GM19372 (cell line): ENCODE measurements at regions not wholly inside any gene's neighbourhood (a gene's known extent, or its start where the extent isn't known, plus 50 kb on each side); places are given as distances from the start of the nearest gene placed in this dataset.

Experiments used
- ATAC-seq: cut with Tn5 transposase; IDR thresholded peaks from one replicate; pipeline ENCODE4 v1.9.1; 2021; ENCODE audit warnings: mild to moderate bottlenecking, low read depth, moderate library complexity; ENCODE audit not compliant: unreplicated experiment

GRCh38 chr6:23389386-23389785, 736.6 kb upstream of the NRSN1 start:
- no peak for ATAC-seq

DNA sequence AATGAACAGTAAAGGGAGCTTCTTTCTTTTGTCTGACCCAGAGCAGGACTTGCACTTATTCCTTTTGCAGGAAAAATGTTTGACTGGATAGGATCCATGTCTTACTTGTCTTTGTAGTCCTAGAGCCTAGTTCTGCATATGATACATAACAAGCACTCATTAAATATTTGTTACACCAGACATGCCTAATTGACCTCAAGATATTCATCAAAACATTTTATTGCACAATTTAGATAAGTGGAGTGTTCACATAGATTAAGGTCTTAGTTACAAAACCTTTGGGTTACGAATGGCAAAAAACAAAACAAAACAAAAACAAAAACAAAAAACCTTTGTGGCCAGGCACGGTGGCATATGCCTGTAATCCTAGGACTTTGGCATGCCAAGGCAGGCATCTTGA, 735.8 kb upstream of the NRSN1 start:
- no peak for ATAC-seq

GRCh38 chr6:23394681-23395080, 731.3 kb upstream of the NRSN1 start:
- ATAC-seq: no peak

- no peak for ATAC-seq
These were observed 730.6 kb upstream of the NRSN1 start for GRCh38 chr6:23395381-23395780.

GRCh38 chr6:23396949-23397348, 729.1 kb upstream of the NRSN1 start:
- ATAC-seq: no peak

DNA sequence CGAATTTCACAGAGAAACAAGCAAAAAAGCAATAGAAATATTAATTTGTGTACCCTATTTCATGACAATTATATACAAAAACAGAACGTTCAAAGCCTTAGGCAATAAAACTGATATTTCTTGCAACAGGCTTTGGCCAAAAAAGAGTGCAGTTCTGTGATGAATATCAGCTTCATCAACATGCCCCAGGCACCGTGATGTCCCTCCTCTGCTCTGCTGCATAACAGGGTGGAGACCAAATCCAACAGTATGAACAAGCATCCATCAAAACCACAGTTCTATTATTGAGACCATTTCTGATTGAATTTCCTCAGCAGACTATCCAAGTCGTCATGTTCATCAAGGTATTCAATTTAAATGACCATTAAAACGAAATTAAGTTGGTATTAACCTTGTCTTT, 722.6 kb upstream of the NRSN1 start:
- ATAC-seq: no peak

GRCh38 chr6:23409531-23409930, 716.5 kb upstream of the NRSN1 start:
- ATAC-seq: no peak

DNA sequence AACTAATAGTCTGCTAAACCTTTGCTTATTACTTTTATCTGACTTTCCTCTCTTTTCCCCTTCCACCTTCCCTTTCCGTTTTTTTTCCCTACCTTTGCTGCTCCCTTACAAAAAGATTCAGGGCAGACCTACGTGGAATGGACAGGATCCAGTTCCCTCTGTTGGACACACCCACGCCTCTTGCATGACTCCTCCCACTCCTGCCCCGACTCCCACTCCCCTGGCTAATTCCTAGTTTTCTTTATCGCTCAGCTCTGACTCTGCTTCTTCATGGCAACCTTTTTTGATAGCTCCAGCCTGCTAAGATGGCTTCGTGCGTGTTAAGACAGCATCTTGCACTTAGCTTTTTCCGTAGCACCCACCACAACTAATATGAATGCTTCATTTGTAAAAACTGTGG, 715.6 kb upstream of the NRSN1 start:
- no peak for ATAC-seq

- no peak for ATAC-seq
These were observed 713.2 kb upstream of the NRSN1 start for GRCh38 chr6:23412770-23413169.

DNA sequence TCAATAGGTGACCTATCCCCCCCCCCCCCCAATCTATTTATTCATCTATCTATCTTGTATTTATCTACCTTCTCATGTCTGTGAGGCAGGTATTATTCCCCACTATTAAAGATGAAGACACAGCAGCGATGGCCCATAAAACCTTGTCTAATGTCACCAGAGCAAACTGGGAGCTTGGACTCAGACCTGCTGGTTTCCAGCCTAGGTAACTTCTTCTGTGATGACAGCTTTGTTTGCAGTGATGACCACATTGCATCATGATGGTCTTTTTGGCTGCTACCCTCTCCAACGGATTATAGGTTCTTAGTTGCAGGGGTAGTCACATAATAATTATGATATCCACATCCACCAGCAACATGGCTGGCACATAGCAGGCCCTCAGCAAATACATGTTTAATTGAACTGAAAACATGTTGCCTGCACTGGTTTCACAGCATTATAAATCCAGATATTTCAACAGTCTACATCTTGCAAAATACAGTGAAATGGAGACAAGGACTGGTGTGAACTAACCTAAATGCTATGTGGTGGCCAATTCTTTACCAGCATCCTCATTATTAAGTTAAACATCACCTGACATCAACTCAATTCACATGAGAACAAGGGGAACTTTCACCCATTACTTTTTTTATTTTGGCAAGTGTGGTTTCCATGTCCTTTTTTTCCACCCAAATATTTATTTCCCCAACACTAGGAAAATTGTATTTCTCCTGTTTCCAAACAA, 712.5 kb upstream of the NRSN1 start:
- ATAC-seq: no peak

GRCh38 chr6:23414051-23414445, 712.0 kb upstream of the NRSN1 start:
- ATAC-seq: no peak

DNA sequence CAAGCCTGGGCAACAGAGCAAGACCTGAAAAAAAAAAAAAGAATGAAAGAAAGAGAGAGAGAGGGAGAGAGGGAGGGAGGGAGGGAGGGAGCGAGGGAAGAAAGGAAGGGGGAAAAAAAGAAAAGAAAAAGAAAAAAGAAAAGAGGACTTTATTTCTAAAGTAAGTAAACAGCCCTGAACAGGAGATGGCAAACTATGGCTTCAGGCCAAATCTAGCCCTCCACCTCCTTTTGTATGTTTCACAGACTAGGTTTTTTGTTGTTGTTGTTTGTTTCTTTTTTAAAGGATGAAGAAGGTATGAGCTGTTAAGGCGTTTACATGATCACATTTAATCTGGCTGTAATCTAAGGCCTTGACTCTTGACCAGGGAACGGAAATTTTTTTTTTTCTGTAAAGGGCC, 711.1 kb upstream of the NRSN1 start:
- no peak for ATAC-seq

DNA sequence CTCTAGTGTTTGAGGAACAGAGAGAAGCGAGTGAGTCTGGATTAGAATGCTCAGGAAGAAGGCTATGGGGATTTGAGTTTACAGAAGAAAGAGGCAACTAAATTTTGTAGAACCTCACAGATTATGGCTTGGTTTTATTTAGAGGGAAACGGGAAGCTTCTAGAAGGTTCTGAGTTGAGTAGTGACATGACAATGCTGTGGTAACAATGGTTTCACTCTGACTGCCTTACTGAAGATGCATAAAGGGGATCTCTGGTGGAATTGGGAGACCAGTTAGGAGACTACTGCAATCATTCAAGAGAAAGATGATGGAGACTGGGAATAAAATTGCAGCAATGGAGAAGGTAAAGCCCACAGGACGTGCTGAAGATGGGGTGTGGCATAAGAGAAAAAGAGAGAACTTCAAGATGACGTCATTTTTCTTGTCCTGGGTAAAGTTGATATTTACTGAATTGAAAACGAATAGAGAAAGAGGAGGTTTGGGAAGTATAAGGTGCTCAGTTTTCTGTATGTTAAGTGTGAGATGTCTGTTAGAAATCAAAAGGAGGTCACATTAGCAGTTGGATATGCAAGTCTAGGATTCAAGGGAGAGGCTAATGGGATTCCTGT, 710.1 kb upstream of the NRSN1 start:
- ATAC-seq: no peak

- no peak for ATAC-seq
These were observed 708.9 kb upstream of the NRSN1 start for GRCh38 chr6:23417133-23417532.

GRCh38 chr6:23418095-23418494, 707.9 kb upstream of the NRSN1 start:
- no peak for ATAC-seq

DNA sequence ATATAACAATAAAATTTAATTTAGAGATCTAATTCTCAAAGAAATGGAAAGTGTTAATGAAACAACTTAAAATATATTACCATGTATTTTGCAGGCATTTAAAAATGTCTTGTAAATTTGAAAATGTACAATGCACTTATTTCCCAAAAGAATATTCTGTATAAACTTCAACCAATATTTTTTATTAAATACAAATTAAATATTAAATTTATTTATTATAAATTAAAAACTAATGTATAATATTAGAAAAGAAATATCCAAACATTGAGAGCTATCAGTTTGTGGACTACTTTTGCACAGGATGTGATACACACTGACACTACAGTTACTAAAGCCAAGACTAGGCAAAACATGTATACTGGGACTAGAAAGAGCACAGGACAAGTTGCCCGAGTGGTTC, 707.0 kb upstream of the NRSN1 start:
- no peak for ATAC-seq

DNA sequence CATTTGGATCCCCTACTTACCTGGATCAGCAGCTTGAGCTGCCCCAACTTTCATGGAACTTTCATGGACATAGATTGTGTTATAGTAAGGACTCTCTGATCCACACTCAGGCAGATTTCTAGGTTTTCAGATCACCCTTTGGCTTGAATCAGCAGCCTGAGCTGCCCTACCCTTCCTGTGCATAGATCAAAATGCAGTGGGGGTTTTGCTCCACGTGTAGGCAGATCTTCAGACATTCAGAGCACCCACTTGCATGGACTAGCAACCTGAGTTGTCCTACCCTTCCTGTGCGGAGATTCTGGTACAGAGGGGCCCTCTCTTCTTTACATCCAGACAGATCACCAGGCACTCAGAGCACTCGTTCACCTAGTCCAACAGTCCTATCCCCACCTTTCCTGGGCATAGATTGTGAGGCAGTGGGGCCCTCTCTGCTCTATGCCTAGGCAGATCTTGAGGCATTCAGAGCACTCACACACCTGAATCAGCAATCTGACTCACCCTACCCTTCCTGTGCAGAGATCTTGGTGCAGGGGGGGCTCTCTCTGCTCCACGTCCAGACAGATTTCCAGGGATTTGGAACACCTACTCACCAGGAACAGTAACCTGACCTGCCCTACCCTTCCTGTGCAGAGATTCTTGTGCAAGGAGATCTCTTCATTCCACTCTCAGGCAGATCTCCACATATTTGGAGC, 705.2 kb upstream of the NRSN1 start:
- no peak for ATAC-seq

- no peak for ATAC-seq
These were observed 701.4 kb upstream of the NRSN1 start for GRCh38 chr6:23424584-23424983.

DNA sequence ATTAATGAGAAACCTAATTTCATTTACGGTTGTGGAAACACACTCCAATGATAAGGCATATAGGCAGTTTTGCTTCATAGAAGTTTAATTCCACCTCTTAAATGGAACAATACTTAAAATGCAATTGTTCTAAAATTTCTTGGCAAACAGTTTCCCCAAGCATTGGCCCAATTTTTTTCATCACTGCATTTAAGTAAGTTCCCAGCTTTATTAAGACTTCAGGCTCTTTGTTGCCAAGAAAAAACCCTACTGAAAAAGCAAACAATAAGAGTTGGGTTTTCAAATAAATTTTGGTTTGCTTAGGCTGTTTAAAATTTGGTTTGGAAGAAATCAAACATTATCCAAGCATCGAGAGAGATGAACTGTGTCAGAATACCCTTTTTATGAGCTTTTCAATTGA, 690.9 kb upstream of the NRSN1 start:
- no peak for ATAC-seq

- no peak for ATAC-seq
These were observed 690.2 kb upstream of the NRSN1 start for GRCh38 chr6:23435798-23436197.

DNA sequence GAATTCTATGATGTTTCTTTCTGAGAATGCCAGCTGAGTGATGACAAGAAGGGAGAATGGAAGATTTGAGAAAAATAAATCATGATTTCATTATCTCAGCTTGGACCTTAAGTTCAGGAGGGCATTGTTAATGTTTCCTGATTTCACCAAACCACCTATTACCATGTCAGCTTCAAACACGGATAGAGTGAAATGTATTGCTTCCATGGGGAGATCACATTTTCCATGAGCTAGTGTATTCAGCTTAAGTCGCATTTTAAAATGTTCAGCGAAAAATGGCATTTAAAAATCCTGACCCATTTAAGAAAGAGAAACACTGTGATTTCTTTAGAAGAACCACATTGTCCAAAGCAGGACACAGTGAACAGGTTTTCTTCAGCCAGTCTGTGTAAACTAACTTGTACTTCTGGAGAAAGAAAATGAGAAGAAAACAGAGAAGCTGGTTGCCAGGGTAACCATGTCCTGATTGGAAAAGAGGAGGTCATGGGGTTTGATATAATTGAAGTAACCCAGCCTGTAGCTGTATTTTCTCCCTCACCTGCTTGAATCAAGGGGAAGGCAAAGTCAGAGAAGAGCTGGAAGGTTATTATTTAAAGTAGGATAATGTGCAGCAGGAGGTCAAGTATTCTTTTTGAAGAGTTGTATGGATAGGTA, 684.1 kb upstream of the NRSN1 start:
- ATAC-seq: no peak
